GM12878 (cell line): ENCODE measurements at regions not wholly inside any gene's neighbourhood (a gene's known extent, or its start where the extent isn't known, plus 50 kb on each side); places are given as distances from the start of the nearest gene placed in this dataset.

Experiments
- ATAC-seq: fragments of 200-7000 bp; cut with Tn5 transposase; 3 replicates; pipeline ENCODE4 v1.9.1; 2020; ENCODE audit warnings: mild to moderate bottlenecking, moderate library complexity
- BruUV-seq: library from RNA; stranded (reverse); fragments of 400-500 nt; replicated peaks from 2 replicates; lab custom pipeline; 2021; lab: Mats Ljungman, UMichigan
- CTCF ChIA-PET: fragments of 300-600 bp; sonication (Branson Sonifier 250); formaldehyde crosslinking; extraction: SDS; loops from one replicate; lab custom pipeline; 2021; ENCODE audit warnings: inconsistent platforms; lab: Yijun Ruan, JAX
- POLR2A ChIA-PET: fragments of 350-600 bp; formaldehyde crosslinking; extraction: SDS; loops from one replicate; lab custom pipeline; 2021; ENCODE audit warnings: inconsistent platforms; lab: Charles Lee
- RAD21 ChIA-PET: fragments of 300-600 bp; sonication (Branson Sonifier 250); formaldehyde crosslinking; loops from one replicate; lab custom pipeline; 2023; ENCODE audit warnings: antibody characterized with exemption; ENCODE audit not compliant: unreplicated experiment; lab: Charles Lee
- SMC1A ChIA-PET: fragments of 300-600 bp; sonication (Branson Sonifier 250); formaldehyde crosslinking; loops from one replicate; lab custom pipeline; 2023; ENCODE audit not compliant: unreplicated experiment, uncharacterized antibody; lab: Charles Lee
- DNase-seq: peaks from one replicate; pipeline ENCODE4 v3.0.0-alpha.2; 2011; ENCODE audit warnings: low read depth, low spot score
- FAIRE-seq: peaks from 3 replicates; lab custom pipeline; 2011; peaks lifted over from hg19 to GRCh38; lab: Jason Lieb, UNC
- H2AFZ ChIP-seq: 2 replicates; pipeline ENCODE4 v1.6.0; 2011; ENCODE audit warnings: low read depth, low read length, control low read depth; ENCODE audit not compliant: control insufficient read depth
- H3K27ac ChIP-seq: 2 replicates; pipeline ENCODE4 v1.5.1; 2011; ENCODE audit warnings: control low read depth; ENCODE audit not compliant: control insufficient read depth, insufficient read depth
- H3K27me3 ChIP-seq, 2 experiments: replicated peaks in 1 of 2; 2 replicates each; pipeline versions ENCODE4 v1.6.0 to v1.6.1; 2011; ENCODE audit warnings: low read length in 1 of 2; ENCODE audit not compliant: control insufficient read depth in 2 of 2, insufficient read depth in 2 of 2
- H3K36me3 ChIP-seq, 2 experiments: 2 replicates each; pipeline ENCODE4 v1.5.1; 2011; ENCODE audit warnings: low read length in 1 of 2; ENCODE audit not compliant: control insufficient read depth in 2 of 2, insufficient read depth in 2 of 2
- H3K4me1 ChIP-seq: 2 replicates; pipeline ENCODE4 v1.6.1; 2011; ENCODE audit warnings: mild to moderate bottlenecking, low read length, moderate library complexity, mixed read lengths; ENCODE audit not compliant: control insufficient read depth, insufficient read depth
- H3K4me2 ChIP-seq: 2 replicates; pipeline ENCODE4 v1.6.0; 2011; ENCODE audit warnings: control low read depth; ENCODE audit not compliant: control insufficient read depth, insufficient read depth
- H3K4me3 ChIP-seq: fragments of 200-600 bp; sonication (generic); 2 replicates; pipeline ENCODE4 v1.5.1; 2016
- H3K79me2 ChIP-seq: 2 replicates; pipeline ENCODE4 v1.6.0; 2011; ENCODE audit warnings: low read length; ENCODE audit not compliant: control insufficient read depth, insufficient read depth
- H3K9ac ChIP-seq: 2 replicates; pipeline ENCODE4 v1.8.0; 2011; ENCODE audit warnings: low read length, control low read depth, mixed read lengths; ENCODE audit not compliant: control insufficient read depth, insufficient read depth
- H3K9me3 ChIP-seq: replicated peaks from 3 replicates; pipeline ENCODE4 v1.5.1; 2011; ENCODE audit warnings: mild to moderate bottlenecking, low read length; ENCODE audit not compliant: control insufficient read depth, insufficient read depth
- H4K20me1 ChIP-seq: 2 replicates; pipeline ENCODE4 v1.6.0; 2011; ENCODE audit not compliant: control insufficient read depth, insufficient read depth
- BCL11A ChIP-seq: IDR thresholded peaks from 2 replicates; pipeline ENCODE4 v1.6.1; 2011; ENCODE audit warnings: low read depth, low read length
- NR2C2 ChIP-seq: IDR thresholded peaks from 2 replicates; pipeline ENCODE4 v1.6.1; 2011; ENCODE audit warnings: borderline replicate concordance, low read depth; ENCODE audit not compliant: control insufficient read depth, insufficient read length
- POLR2AphosphoS2 ChIP-seq: IDR thresholded peaks from 2 replicates; pipeline ENCODE4 v1.6.1; 2011; ENCODE audit warnings: low read depth, mild to moderate bottlenecking, low read length, improper control_type of control experiment, moderate library complexity
- ZZZ3 ChIP-seq: IDR thresholded peaks from 2 replicates; pipeline ENCODE4 v1.6.1; 2011; ENCODE audit warnings: low read depth; ENCODE audit not compliant: control insufficient read depth, insufficient read length
- WGBS: methylation state at CpG from one replicate; pipeline ENCODE4 v1.1.6; 2016; ENCODE audit warnings: low lambda C conversion rate; ENCODE audit not compliant: insufficient replicate concordance, insufficient coverage; ENCODE audit errors: missing lambda C conversion rate; 5-methylcytosine and 5-hydroxymethylcytosine counted together
- in situ Hi-C: fragments of 300-500 bp; cut with MboI; formaldehyde crosslinking; loops from 9 replicates; pipeline ENCODE4 v1.14.3; 2018; ENCODE audit warnings: mixed read lengths
- intact Hi-C: fragments of 100-400 bp; cut with micrococcal nuclease; formaldehyde crosslinking; loops from one replicate; pipeline ENCODE4 v1.14.2; 2022; ENCODE audit not compliant: unreplicated experiment
- TF ChIP-seq, protein P1 (sequence below): fragments of 450-650 bp; IDR thresholded peaks from 2 replicates; pipeline ENCODE4 v1.6.1; 2017; ENCODE audit warnings: mild to moderate bottlenecking, moderate library complexity
- TF ChIP-seq, protein P2 (sequence below): fragments of 450-650 bp; formaldehyde crosslinking; IDR thresholded peaks from 2 replicates; pipeline ENCODE4 v1.4.0; 2020; ENCODE audit warnings: mild to moderate bottlenecking, moderate library complexity
- TF ChIP-seq, protein P3 (sequence below): IDR thresholded peaks from 2 replicates; pipeline ENCODE4 v1.6.1; 2012; ENCODE audit warnings: improper control_type of control experiment, low read depth, low read length; ENCODE audit not compliant: insufficient replicate concordance

DNA sequence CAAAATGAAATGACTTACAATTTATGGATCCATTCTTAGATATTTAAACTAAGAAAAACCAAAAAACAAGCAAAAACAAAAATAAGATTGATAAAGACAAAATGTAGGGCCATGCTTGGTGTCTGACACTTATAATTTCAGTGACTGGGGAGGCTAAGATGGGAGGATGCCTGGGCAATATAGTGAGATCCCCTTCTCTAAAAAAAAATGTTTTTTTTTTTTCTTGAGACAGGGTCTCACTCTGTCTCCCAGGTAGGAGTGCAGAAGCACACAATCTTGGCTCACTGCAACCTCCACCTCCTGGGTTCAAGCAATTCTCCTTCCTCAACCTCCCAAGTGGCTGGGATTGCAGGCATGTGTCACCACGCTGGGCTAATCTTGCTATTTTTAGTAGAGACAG lies 92.4 kb downstream of the HFE start:
- H3K27ac ChIP-seq: no peak overlapping the region
- POLR2A ChIA-PET: interaction anchor here (0.7 to 2.3 kb wide), 3 partner anchors 18 to 294 kb away, joined by 3 to 5 read pairs (median 5); a partner anchor contains a TSS
- H3K4me1 ChIP-seq: peaks cover 21% of the 10 kb centered on the region
- no peaks in the 10 kb centered on the region for H3K36me3 ChIP-seq
- no peak overlapping the region for H3K9ac ChIP-seq
- SMC1A ChIA-PET: interaction anchor here (1.0 to 1.9 kb wide), 3 partner anchors 9 to 20 kb away, joined by 3 to 6 read pairs (median 4); a partner anchor contains a TSS
- H4K20me1 ChIP-seq: no peaks in the 10 kb centered on the region
- BruUV-seq: no TSS peak
- no peaks in the 10 kb centered on the region for H3K27me3 ChIP-seq
- intact Hi-C loops: loop anchor here (10.0 kb wide), 2 partner anchors 375 to 415 kb away; partner anchors contain the start of gene ABT1
- no peak overlapping the region for H3K4me2 ChIP-seq
- CTCF ChIA-PET: interaction anchor here (0.5 to 1.4 kb wide), 5 partner anchors 8 to 389 kb away, joined by 3 to 5 read pairs (median 3); no protein-coding TSS in a partner anchor
- peaks cover 5% of the 10 kb centered on the region for H3K79me2 ChIP-seq
- 73% methylated on average over 1 of the region's 1 CpG for WGBS
- H3K9me3 ChIP-seq: no peaks in the 10 kb centered on the region; the same call in 1 of the 3 replicates
- no peak overlapping the region for H2AFZ ChIP-seq
- ATAC-seq (no peak), DNase-seq (no peak), FAIRE-seq (no peak)
- in situ Hi-C loops: no loop called here
- RAD21 ChIA-PET: interaction anchor here (1.1 to 3.5 kb wide), 3 partner anchors 8 to 389 kb away, joined by 3 to 17 read pairs (median 3); a partner anchor contains a TSS
- H3K4me3 ChIP-seq: no peak overlapping the region
- TF ChIP-seq POLR2AphosphoS2 (no peak), NR2C2 (no peak), BCL11A (no peak), ZZZ3 (no peak)
- TF ChIP-seq, protein P1, sequence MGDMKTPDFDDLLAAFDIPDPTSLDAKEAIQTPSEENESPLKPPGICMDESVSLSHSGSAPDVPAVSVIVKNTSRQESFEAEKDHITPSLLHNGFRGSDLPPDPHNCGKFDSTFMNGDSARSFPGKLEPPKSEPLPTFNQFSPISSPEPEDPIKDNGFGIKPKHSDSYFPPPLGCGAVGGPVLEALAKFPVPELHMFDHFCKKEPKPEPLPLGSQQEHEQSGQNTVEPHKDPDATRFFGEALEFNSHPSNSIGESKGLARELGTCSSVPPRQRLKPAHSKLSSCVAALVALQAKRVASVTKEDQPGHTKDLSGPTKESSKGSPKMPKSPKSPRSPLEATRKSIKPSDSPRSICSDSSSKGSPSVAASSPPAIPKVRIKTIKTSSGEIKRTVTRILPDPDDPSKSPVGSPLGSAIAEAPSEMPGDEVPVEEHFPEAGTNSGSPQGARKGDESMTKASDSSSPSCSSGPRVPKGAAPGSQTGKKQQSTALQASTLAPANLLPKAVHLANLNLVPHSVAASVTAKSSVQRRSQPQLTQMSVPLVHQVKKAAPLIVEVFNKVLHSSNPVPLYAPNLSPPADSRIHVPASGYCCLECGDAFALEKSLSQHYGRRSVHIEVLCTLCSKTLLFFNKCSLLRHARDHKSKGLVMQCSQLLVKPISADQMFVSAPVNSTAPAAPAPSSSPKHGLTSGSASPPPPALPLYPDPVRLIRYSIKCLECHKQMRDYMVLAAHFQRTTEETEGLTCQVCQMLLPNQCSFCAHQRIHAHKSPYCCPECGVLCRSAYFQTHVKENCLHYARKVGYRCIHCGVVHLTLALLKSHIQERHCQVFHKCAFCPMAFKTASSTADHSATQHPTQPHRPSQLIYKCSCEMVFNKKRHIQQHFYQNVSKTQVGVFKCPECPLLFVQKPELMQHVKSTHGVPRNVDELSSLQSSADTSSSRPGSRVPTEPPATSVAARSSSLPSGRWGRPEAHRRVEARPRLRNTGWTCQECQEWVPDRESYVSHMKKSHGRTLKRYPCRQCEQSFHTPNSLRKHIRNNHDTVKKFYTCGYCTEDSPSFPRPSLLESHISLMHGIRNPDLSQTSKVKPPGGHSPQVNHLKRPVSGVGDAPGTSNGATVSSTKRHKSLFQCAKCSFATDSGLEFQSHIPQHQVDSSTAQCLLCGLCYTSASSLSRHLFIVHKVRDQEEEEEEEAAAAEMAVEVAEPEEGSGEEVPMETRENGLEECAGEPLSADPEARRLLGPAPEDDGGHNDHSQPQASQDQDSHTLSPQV: no peak
- TF ChIP-seq, protein P2, sequence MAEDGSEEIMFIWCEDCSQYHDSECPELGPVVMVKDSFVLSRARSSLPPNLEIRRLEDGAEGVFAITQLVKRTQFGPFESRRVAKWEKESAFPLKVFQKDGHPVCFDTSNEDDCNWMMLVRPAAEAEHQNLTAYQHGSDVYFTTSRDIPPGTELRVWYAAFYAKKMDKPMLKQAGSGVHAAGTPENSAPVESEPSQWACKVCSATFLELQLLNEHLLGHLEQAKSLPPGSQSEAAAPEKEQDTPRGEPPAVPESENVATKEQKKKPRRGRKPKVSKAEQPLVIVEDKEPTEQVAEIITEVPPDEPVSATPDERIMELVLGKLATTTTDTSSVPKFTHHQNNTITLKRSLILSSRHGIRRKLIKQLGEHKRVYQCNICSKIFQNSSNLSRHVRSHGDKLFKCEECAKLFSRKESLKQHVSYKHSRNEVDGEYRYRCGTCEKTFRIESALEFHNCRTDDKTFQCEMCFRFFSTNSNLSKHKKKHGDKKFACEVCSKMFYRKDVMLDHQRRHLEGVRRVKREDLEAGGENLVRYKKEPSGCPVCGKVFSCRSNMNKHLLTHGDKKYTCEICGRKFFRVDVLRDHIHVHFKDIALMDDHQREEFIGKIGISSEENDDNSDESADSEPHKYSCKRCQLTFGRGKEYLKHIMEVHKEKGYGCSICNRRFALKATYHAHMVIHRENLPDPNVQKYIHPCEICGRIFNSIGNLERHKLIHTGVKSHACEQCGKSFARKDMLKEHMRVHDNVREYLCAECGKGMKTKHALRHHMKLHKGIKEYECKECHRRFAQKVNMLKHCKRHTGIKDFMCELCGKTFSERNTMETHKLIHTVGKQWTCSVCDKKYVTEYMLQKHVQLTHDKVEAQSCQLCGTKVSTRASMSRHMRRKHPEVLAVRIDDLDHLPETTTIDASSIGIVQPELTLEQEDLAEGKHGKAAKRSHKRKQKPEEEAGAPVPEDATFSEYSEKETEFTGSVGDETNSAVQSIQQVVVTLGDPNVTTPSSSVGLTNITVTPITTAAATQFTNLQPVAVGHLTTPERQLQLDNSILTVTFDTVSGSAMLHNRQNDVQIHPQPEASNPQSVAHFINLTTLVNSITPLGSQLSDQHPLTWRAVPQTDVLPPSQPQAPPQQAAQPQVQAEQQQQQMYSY: no peak
- TF ChIP-seq, protein P3, sequence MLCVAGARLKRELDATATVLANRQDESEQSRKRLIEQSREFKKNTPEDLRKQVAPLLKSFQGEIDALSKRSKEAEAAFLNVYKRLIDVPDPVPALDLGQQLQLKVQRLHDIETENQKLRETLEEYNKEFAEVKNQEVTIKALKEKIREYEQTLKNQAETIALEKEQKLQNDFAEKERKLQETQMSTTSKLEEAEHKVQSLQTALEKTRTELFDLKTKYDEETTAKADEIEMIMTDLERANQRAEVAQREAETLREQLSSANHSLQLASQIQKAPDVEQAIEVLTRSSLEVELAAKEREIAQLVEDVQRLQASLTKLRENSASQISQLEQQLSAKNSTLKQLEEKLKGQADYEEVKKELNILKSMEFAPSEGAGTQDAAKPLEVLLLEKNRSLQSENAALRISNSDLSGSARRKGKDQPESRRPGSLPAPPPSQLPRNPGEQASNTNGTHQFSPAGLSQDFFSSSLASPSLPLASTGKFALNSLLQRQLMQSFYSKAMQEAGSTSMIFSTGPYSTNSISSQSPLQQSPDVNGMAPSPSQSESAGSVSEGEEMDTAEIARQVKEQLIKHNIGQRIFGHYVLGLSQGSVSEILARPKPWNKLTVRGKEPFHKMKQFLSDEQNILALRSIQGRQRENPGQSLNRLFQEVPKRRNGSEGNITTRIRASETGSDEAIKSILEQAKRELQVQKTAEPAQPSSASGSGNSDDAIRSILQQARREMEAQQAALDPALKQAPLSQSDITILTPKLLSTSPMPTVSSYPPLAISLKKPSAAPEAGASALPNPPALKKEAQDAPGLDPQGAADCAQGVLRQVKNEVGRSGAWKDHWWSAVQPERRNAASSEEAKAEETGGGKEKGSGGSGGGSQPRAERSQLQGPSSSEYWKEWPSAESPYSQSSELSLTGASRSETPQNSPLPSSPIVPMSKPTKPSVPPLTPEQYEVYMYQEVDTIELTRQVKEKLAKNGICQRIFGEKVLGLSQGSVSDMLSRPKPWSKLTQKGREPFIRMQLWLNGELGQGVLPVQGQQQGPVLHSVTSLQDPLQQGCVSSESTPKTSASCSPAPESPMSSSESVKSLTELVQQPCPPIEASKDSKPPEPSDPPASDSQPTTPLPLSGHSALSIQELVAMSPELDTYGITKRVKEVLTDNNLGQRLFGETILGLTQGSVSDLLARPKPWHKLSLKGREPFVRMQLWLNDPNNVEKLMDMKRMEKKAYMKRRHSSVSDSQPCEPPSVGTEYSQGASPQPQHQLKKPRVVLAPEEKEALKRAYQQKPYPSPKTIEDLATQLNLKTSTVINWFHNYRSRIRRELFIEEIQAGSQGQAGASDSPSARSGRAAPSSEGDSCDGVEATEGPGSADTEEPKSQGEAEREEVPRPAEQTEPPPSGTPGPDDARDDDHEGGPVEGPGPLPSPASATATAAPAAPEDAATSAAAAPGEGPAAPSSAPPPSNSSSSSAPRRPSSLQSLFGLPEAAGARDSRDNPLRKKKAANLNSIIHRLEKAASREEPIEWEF: no peak
